Breast epithelium (tissue), 3 donors: ENCODE measurements at regions not wholly inside any gene's neighbourhood (a gene's known extent, or its start where the extent isn't known, plus 50 kb on each side); places are given as distances from the start of the nearest gene placed in this dataset.

Source experiments
- CTCF ChIP-seq, 3 donors: fragments of 450-650 bp; IDR thresholded peaks; one replicate each; pipeline ENCODE4 v1.5.1; 2016 to 2017; ENCODE audit warnings: antibody characterized with exemption in 3 of 3, mild to moderate bottlenecking in 3 of 3, moderate library complexity in 3 of 3
- POLR2AphosphoS5 ChIP-seq, 3 donors: sonication (generic); formaldehyde crosslinking; IDR thresholded peaks; one replicate each; pipeline ENCODE4 v1.6.1; 2017; ENCODE audit warnings: antibody characterized with exemption in 3 of 3

DNA sequence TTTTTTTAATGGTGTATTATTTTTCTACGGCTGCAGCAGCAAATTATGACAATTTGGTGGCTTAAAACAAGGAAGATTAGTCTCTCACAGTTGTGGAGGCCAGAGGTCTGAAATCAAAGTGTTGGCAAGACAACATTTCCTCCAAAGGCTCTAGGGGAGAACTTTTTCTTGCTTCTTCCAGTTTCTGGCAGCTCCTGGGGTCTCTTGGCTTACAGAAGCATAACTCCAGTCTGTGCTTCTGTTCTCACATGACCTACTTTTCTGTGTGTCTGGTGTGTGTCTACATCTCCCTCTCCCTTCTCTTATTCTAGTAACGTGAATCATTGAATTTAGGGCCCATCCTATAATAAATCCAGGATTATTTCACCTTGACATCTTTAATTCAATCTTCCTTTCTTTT lies 551.9 kb upstream of the LUZP2 start:
- TF ChIP-seq POLR2AphosphoS5 (IDR thresholded peaks at IDR 0.05), result no peak
- TF ChIP-seq CTCF (IDR thresholded peaks at IDR 0.05), result no peak
